ENCODE measurements at regions not wholly inside any gene's neighbourhood (a gene's known extent, or its start where the extent isn't known, plus 50 kb on each side); places are given as distances from the start of the nearest gene placed in this dataset.

DNA sequence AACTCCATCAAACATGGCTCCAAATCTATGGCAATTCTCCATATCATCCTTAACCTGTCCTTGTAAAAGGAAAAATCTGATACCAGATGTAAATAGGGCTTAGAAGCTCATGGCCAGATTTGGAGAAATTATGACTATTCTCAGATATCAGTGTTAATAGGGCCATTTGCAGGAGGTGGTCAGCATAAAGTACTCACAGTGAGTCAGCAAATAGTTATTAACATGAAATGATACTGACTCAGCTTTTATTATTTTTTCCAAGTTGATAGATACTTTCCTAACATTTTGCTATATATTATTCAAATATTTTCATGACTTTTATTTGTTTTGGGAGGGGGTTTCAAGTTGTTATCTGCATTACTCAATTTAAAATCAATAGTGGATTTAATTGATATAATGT is 255.8 kb downstream of the MFSD1 start:
- H3K27me3 Mint-ChIP-seq = no peaks in the 10 kb centered on the region
- no peak overlapping the region for H3K27ac Mint-ChIP-seq
- H3K4me1 Mint-ChIP-seq = no peaks in the 10 kb centered on the region
- ATAC-seq = no peak
- H3K4me3 Mint-ChIP-seq = no peak overlapping the region
- peaks cover 2% of the 10 kb centered on the region for H3K9me3 Mint-ChIP-seq
- H3K36me3 Mint-ChIP-seq = no peaks in the 10 kb centered on the region

DNA sequence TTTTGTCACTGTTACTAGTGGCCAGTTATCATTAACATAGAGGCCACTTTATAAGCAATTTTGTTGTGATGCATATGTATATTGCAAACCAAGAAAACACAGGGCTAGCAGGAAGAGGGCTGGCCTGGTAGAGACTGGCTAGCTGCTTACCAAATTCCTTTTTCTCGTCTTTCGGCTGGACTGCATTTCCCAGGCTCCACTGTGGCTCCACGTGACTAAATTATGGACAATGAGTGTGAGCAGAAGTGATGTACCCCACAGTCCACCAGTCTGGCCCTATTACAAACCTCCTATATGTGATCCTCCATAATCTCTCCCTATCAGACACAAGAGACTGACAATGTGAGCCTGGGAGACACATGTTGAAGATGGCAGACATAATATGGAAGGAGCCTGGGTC is 257.0 kb downstream of the MFSD1 start:
- Mint-ChIP-seq H3K4me3 (no peak overlapping the region), H3K9me3 (no peaks in the 10 kb centered on the region), H3K27ac (no peak overlapping the region), H3K36me3 (no peaks in the 10 kb centered on the region), H3K27me3 (no peaks in the 10 kb centered on the region), H3K4me1 (no peaks in the 10 kb centered on the region)
- ATAC-seq = no peak

DNA sequence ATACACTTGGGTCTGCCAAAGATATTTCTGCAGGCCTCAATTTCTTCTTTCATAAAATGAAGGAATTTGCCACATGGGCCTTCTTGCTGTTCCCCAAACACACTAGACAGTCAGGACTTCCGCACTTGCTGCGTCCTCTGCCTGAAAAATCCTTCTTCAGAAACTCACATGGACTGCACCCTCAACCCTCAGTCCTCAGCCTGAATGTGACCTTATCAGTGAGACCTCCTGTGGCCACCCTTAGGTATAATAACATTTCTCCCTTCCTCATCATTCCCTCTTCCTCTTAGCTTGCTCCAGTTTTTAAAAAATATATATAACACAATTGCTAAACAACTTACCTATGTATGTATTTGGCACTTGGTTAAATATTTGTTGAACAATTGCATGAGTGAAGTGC is 257.5 kb downstream of the MFSD1 start:
- Mint-ChIP-seq H3K4me3 (no peak overlapping the region), H3K36me3 (no peaks in the 10 kb centered on the region), H3K27me3 (no peaks in the 10 kb centered on the region), H3K4me1 (no peaks in the 10 kb centered on the region), H3K27ac (no peak overlapping the region), H3K9me3 (no peaks in the 10 kb centered on the region)
- ATAC-seq = no peak

DNA sequence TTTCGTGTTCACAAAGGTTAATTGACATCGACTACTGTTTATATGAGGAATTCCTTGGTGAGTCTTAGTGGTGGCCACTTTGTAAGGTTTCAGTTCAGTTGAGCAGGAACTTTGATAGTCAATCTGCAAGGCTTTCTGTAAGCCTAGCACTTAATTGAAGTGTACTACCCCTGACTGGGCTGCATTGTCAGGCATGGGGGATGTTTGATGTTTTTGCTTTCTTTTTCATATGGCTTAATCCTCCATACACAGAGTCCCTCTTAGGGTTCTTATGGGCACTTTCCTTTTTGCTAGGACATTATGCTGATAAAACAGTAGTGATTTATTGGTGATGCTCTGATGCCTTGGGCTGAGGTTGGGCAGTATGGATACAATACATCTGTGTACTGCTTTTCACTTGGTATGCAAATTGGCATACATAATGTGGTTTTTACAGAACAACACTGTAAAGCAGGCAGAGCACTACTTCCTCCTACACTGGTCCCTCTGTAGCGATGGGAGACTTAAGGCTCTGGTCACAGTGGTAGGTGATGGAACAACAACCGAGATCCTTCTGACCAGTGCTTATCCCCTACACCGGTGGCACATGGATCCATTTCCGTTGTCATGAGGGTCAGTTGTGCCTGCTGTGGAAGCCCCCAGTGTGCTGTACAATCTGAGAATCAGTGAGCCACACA is 261.0 kb downstream of the MFSD1 start:
- Mint-ChIP-seq H3K9me3 (no peaks in the 10 kb centered on the region), H3K27me3 (no peaks in the 10 kb centered on the region), H3K27ac (no peak overlapping the region), H3K36me3 (no peaks in the 10 kb centered on the region), H3K4me1 (no peaks in the 10 kb centered on the region), H3K4me3 (no peak overlapping the region)
- ATAC-seq = no peak

DNA sequence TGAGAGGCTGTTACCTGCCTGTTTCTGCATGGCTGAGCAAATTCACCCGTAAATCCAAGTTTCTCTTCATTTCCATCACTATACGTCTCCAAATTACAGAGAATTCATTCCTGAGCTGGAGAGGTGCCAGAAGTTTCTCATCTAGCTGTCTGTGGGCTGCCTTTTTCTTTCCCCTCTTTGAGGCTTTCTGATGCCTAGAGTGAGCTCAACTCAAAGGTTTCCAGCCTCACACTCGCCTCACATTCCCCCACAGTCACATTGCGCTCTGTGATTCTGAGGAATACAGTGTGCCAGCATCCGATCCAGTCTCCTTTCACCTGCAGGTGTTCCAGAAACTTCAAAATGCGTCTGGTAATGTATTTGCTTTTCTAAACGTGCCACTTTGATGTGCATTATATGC is 267.2 kb downstream of the MFSD1 start, which contains the start of gene IQCJ:
TSS of gene IQCJ (plus strand) at position 229 of the 400 bp plus-strand sequence.
- no peaks in the 10 kb centered on the region for H3K9me3 Mint-ChIP-seq
- no peaks in the 10 kb centered on the region for H3K36me3 Mint-ChIP-seq
- no peaks in the 10 kb centered on the region for H3K4me1 Mint-ChIP-seq
- H3K27me3 Mint-ChIP-seq = peaks cover 14% of the 10 kb centered on the region
- no peak within 1 kb of the TSS for H3K4me3 Mint-ChIP-seq
- H3K27ac Mint-ChIP-seq = no peak within 1 kb of the TSS
- no peak for ATAC-seq

DNA sequence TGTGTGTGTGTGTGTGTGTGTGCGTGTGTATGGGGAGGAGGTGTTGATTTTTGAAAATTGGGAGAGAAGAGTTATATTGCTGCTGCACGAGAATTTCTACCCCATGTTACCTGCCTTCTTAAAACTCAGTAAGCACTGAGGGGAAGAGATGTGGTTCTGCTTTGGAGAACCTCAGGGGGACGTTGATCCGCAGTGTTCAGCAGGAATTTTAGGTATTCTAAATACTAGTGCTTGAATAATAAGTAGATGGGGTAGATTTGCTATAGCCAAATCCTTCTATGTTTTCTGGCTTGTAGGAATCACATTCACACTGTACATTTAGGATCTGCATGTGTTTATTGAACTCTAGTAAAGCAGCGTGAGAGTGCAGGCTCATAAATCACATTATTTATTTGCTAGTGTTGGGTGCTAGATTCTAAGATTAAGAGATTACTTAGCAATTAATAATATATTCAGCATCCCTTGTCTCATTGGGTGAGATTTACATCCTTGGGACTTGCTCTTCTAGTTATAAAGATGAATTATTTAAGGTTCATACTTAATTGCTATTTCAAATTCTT is 268.1 kb downstream of the MFSD1 start:
- H3K27ac Mint-ChIP-seq = no peak overlapping the region
- H3K9me3 Mint-ChIP-seq = no peaks in the 10 kb centered on the region
- no peak for ATAC-seq
- H3K4me3 Mint-ChIP-seq = no peak overlapping the region
- H3K4me1 Mint-ChIP-seq = no peaks in the 10 kb centered on the region
- H3K27me3 Mint-ChIP-seq = peaks cover 18% of the 10 kb centered on the region
- no peaks in the 10 kb centered on the region for H3K36me3 Mint-ChIP-seq

DNA sequence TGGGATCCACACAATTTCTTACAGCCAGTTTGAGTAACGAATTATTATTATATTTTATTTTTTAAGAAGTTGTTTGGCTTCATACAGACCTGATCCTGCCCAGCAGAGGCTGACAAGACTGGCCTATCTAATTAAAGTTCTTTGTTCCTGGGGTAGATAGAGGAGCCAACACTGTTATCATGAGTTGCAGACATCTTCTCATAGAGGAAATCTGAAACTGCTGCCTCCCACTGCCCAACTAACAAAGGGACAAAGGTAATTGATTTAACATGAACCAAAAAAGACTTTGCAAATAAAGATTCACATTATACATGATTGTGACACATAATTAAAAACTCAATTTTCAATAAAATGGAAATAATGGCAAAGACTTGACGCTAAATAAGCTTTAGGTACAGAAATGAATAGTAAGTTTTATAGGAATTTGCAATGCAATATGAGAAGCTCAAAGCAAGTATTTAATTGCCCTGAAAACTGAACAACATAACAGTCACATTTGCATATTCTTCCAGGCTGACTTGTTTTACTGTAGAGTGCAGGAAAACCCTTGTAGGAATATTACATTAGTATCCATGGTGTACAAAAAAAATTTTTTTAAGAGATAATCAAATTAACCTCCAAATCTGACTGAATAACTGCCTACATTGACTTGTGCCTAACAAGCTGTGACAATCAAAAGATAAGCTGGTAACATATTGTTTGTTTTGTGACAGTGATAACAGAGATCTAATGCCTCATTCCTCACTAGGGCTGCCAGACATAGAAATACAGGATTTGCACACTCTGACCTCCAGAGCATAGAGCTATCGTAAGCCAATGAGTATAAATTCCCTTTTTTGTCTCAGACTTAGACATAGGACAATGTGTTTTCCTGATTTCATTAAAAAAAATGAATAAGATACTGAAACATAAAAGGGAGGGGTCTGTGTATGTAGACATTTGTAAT is 273.2 kb downstream of the MFSD1 start:
- H3K4me1 Mint-ChIP-seq = no peaks in the 10 kb centered on the region
- no peaks in the 10 kb centered on the region for H3K9me3 Mint-ChIP-seq
- no peaks in the 10 kb centered on the region for H3K36me3 Mint-ChIP-seq
- no peak overlapping the region for H3K4me3 Mint-ChIP-seq
- no peak for ATAC-seq
- H3K27ac Mint-ChIP-seq = no peak overlapping the region
- peaks cover 8% of the 10 kb centered on the region for H3K27me3 Mint-ChIP-seq

DNA sequence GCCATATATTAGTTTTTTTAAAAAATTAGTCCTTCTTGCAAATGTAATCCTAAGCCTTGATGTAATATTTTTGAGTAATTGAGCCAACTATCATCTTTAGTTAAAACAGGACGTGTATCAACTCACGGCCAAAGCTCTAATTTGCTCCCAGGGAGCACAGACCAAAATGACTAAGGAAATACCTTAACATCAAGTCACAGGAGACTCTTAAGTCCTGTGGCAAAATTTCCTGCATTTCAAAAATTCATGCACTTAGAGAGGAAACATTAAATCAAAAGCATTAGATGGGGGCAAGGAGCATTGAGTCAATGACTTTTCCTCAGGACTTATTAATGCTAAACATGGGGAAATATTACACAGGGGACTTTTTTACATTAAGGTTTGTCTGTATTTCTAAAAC is 276.0 kb downstream of the MFSD1 start:
- Mint-ChIP-seq H3K27me3 (peaks cover 8% of the 10 kb centered on the region), H3K4me3 (no peak overlapping the region), H3K4me1 (no peaks in the 10 kb centered on the region), H3K36me3 (no peaks in the 10 kb centered on the region), H3K27ac (no peak overlapping the region), H3K9me3 (no peaks in the 10 kb centered on the region)
- no peak for ATAC-seq

DNA sequence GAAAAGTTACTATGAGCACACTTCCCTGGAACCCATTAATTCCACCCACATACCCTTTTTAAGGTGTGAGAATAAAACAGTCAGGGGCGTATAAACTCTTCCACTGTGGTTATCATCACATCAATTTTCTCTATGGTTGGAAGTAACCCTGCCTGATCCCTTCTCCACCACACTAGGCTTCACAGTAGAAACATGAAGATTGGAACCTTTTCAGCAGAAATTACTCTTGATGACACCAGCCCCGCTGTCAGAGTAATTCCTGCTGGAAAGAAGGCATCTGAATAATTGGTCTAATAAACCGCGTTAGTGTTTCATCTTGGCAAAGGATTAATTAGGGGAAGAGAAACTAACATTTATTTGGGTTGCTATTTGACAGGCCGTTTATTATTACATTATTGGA is 278.4 kb downstream of the MFSD1 start:
- Mint-ChIP-seq H3K27ac (no peak overlapping the region), H3K27me3 (no peaks in the 10 kb centered on the region), H3K4me1 (no peaks in the 10 kb centered on the region), H3K36me3 (no peaks in the 10 kb centered on the region), H3K9me3 (peaks cover 3% of the 10 kb centered on the region), H3K4me3 (no peak overlapping the region)
- ATAC-seq = no peak

DNA sequence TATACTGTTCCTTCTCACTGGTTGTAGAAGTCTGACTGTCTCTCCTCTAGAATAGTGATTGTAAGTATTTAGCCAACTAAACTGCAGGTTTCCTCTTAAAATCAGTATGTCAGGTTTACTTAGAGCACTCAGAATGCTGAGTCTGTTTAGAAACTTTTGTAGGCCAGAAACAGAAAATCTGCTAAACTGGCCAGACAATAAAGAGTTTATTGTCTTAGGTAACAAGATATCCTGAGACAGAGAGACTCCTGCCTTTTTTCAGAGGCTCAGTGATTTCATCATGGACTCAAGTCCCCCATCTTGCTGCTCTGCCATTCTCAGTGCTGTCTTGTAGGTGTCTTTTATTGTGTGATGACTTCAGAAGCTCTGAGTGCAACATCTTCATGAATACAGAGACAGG is 279.0 kb downstream of the MFSD1 start:
- H3K4me3 Mint-ChIP-seq = no peak overlapping the region
- H3K9me3 Mint-ChIP-seq = peaks cover 3% of the 10 kb centered on the region
- no peak for ATAC-seq
- H3K4me1 Mint-ChIP-seq = no peaks in the 10 kb centered on the region
- no peaks in the 10 kb centered on the region for H3K36me3 Mint-ChIP-seq
- H3K27ac Mint-ChIP-seq = no peak overlapping the region
- no peaks in the 10 kb centered on the region for H3K27me3 Mint-ChIP-seq

DNA sequence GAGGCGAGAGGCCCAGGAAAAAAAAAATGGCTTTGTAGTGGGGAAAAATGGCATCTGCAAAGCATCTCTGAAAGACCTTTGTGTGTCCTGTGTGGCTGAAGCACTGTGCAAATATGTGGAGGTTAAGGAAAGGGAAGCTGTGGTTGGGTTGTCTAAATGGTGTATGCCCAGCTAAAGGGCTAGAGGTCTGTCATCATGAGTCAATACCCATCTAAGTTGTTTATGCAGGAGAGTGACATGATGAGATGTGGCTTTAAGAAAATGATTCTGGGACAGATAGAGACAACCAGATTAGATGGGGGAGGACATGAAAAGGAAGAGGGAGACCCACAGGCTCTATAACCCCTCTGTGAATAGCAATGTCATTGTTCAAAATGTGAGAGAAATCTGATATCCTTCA is 280.7 kb downstream of the MFSD1 start:
- Mint-ChIP-seq H3K36me3 (no peaks in the 10 kb centered on the region), H3K9me3 (peaks cover 6% of the 10 kb centered on the region), H3K4me3 (no peak overlapping the region), H3K27me3 (no peaks in the 10 kb centered on the region), H3K4me1 (no peaks in the 10 kb centered on the region), H3K27ac (no peak overlapping the region)
- no peak for ATAC-seq

DNA sequence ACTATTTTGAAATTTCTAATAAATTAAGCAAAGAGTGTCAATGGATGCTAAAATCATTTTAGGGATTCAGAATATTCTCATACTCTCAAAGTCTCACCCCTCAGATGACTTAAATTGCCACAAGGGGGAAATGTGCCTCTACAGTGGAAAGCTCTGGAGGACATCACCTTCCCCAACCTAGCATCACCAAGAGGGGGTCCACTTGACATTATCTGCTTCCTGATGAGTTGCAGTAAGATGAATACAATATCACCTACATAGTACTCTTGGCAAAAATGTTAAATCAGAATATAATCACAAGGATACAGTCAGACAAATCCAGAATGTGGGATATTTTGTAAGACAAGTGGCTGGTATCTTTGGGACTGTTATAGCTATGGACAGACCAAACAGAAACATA is 290.1 kb downstream of the MFSD1 start:
- no peaks in the 10 kb centered on the region for H3K27me3 Mint-ChIP-seq
- no peak overlapping the region for H3K27ac Mint-ChIP-seq
- no peak overlapping the region for H3K4me3 Mint-ChIP-seq
- peaks cover 3% of the 10 kb centered on the region for H3K9me3 Mint-ChIP-seq
- no peak for ATAC-seq
- no peaks in the 10 kb centered on the region for H3K4me1 Mint-ChIP-seq
- no peaks in the 10 kb centered on the region for H3K36me3 Mint-ChIP-seq

DNA sequence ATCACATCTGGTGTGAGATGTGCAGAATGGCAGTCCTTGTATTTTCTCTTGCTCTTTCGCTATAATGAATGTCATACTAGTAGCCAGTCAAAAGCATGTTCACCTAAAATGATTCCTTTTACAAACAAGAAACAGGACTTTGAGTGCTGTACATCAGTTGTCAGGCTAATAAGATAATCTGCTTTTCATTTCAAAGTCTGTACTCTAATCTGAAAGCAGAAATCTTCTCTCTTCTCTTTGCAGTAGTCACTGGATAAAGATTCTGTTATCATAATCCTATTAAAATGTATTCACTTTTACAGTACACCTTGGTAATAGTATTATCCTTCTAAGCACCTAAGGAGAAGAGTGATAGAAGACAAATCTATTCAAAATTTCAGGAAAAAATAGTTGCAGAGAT is 300.1 kb downstream of the MFSD1 start:
- Mint-ChIP-seq H3K27me3 (no peaks in the 10 kb centered on the region), H3K4me1 (no peaks in the 10 kb centered on the region), H3K9me3 (no peaks in the 10 kb centered on the region), H3K36me3 (no peaks in the 10 kb centered on the region), H3K4me3 (no peak overlapping the region), H3K27ac (no peak overlapping the region)
- ATAC-seq = no peak

DNA sequence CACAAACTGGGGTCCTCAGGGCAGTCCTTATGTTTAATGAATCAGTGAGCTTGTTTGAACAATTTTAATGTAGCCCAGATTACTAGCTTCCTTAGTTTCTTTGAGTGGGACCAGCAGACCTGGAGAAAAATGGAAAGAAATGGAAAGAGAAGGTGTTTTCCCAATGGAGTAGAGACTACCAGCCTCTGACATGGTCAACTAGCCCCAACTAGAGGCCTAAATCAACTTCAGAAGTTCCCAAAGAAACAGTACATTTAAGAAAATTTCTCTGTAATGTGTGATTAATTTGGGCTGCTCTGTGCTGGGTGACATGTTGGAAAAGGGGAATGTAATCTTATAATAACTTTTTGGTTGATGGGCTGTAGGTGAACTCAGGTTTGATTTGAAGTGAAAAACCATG is 310.9 kb downstream of the MFSD1 start:
- Mint-ChIP-seq H3K36me3 (no peaks in the 10 kb centered on the region), H3K27me3 (no peaks in the 10 kb centered on the region)

DNA sequence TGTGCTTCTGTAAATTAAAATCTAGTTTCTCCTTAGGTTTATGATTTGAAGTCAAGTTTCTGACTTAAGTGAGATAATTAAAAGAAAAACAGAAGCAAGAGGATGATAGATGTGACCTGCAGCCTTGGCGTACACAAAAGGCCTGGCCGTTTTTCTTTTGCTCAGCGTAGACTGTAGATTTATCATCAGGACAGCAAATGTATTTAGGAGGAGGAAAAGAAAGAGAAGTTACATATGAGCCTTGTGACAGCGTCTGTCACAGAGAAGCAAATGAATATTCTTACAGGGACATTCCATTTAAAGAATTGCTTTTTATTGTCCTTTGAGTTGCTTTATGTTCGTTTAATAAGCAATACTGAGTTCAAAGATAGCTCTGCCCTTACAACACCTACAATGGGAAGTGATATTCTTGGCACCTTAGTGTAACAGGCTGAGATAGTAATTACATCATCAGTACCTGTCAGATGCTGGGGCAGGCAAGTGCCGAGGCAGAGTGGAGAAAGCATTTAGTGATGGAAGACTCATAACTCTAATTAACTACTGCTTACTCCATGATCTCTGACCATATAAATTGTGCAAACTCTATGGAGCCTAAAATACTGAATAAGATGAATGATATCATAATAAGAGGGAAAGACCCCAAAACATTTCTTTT is 311.5 kb downstream of the MFSD1 start:
- H3K36me3 Mint-ChIP-seq = no peaks in the 10 kb centered on the region
- no peak overlapping the region for H3K27ac Mint-ChIP-seq
- H3K4me3 Mint-ChIP-seq = no peak overlapping the region
- H3K4me1 Mint-ChIP-seq = peaks cover 6% of the 10 kb centered on the region
- H3K9me3 Mint-ChIP-seq = no peaks in the 10 kb centered on the region
- no peak for ATAC-seq
- H3K27me3 Mint-ChIP-seq = no peaks in the 10 kb centered on the region

More for the DNA sequence above, 310.9 kb downstream of the MFSD1 start:
- no peak overlapping the region for H3K4me3 Mint-ChIP-seq
- H3K4me1 Mint-ChIP-seq = peaks cover 6% of the 10 kb centered on the region
- H3K9me3 Mint-ChIP-seq = no peaks in the 10 kb centered on the region
- ATAC-seq = no peak
- H3K27ac Mint-ChIP-seq = no peak overlapping the region

Measured in stimulated activated memory B cell treated with anti-CD40 and anti-IgM and Interleukin-4, amounts not matched to agents 10 μg/mL and 1 μg/mL and 100 μg/mL, for 72 hours (primary cell).